ENCODE measurements at regions not wholly inside any gene's neighbourhood (a gene's known extent, or its start where the extent isn't known, plus 50 kb on each side); places are given as distances from the start of the nearest gene placed in this dataset.

DNA sequence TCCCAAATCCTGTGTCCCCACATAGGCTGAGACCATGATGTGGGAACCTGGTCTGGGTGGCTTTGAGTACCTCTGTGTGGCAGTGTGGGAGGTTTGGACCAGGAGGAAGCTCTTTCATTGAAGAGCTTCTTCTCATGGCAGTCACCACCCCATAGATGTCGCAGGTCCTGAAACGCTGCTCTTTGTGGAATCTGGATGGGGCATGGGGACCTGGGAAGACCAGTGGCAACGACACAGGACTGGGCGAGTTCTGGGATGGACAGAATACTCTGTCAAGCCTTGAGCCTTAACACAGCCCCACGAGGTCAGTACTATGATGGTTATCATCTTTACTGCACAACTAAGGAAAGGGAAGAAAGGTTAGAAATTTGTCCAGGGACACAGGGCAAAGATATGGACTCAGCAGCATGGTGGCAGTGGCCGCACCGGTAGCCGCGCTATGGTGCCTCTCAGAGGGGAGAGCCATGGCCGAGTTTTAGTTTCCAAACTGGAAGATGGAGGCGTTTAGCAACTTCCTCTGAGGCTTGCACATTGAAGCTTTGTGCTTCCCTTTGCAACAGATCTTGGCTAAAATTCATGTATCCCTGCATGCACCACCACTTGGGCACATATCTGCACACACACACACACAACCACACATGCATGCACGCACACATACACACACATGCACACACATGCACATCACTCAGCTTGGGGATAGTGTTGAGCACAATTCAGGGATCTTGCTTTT lies 117.7 kb upstream of the C1orf174 start:
- H3K4me1 Mint-ChIP-seq: peaks cover 0 to 12% (median 10%) of the 10 kb centered on the region in 3 donors

DNA sequence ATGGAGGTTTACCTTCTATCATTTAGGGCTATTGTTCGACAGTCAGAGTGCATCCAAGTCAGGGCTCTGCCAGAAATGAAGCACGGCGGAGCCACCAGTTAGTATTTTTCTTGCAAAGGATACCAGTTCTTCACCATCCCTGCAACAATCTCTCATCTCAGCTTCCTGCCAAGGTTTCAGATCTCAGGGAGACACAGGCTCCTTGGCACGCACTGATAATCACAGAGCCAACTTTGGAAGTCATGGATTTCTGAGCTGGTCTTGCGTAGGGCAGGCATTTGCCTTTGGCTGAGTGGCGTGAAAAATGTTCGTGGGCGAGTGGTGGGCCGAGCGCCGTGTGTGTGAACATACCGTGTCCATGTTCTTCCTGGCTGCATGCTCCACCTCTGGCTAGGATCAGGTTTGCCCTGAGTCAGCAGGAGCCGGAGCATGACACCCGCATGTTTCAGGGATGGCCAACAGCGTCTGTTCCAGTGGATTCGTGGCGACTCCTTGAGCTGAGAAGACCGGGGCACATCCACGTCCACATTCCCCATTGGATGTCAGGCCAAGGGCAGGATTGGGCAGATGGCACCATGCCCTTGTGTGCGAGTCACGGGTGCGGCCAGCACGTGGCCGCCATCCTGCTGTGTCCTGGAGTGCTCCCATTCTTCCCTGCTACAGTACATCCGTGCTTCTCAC lies 118.5 kb upstream of the C1orf174 start:
- Mint-ChIP-seq H3K27me3 (peaks cover 3% of the 10 kb centered on the region), H3K36me3 (no peaks in the 10 kb centered on the region), H3K4me3 (no peak overlapping the region), H3K4me1 (peaks cover 0 to 9% (median 8%) of the 10 kb centered on the region in 3 donors), H3K9me3 (no peaks in the 10 kb centered on the region), H3K27ac (peak overlapping the region in 1 of 3 donors; percentile 65)

More for the DNA sequence above, 117.7 kb upstream of the C1orf174 start:
- peaks cover 5% of the 10 kb centered on the region for H3K27me3 Mint-ChIP-seq
- H3K27ac Mint-ChIP-seq: peak overlapping the region in 1 of 3 donors; percentile 65
- H3K4me3 Mint-ChIP-seq: no peak overlapping the region
- no peaks in the 10 kb centered on the region for H3K9me3 Mint-ChIP-seq
- H3K36me3 Mint-ChIP-seq: no peaks in the 10 kb centered on the region

DNA sequence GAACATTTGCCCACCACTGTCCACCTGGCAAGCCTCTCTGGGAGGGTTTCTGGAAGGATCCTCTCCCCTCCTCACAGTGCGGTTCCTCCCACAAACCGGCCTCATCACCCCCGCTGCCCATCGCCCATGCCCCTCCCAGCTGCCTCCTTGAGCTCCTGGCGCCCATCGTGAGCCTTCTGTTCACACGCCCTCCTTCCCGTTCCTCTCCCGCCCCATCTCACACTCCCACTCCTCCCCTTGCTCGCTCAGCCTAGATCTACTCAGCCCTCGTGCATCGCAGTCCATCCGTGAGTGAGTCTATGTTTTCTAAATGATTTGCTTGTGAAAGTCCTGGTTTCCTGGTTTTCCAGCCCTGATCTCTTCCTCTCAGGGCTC lies 119.1 kb upstream of the C1orf174 start:
- Mint-ChIP-seq H3K9me3 (no peaks in the 10 kb centered on the region), H3K36me3 (no peaks in the 10 kb centered on the region), H3K4me1 (peaks cover 0 to 8% (median 6%) of the 10 kb centered on the region in 3 donors), H3K27ac (peak overlapping the region in 1 of 3 donors; percentile 27), H3K27me3 (peaks cover 3% of the 10 kb centered on the region), H3K4me3 (no peak overlapping the region)

DNA sequence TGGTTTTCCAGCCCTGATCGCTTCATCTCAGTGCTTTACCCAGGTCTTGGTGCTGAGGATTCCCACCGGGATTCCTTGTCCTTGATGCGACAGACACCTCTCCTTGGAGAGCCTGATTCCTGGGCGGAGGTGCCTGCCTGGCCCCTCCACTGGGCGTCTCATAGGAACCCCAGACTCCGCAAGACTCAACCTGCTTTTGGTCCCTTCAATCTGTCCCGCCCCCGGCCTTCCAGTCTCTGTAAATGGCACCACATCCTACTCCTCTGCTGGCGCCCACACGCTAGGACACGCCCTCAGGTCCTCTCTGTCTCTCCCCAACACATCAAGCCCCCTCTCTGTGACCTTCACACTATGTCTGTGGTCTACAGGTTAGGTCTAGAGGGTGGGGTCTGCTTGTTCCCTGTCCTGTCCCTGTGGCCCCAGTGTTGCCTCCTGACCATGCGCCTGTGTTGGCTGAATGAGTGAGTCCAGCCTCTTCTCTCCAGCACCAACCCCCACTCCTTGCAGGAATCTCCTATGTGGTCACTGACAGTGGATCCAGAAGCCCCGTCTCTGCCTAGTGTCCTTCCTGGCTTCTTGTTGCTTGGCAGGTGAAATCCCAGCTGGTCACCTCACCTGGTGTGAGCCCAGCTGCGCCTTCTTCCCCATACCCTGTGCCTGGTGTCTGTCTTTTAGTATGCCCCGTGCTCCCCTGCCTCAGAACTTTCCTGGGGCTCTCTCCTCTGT lies 119.7 kb upstream of the C1orf174 start:
- Mint-ChIP-seq H3K27ac (peak overlapping the region in 1 of 3 donors; percentile 27), H3K4me1 (peaks cover 2 to 8% (median 6%) of the 10 kb centered on the region in 3 donors), H3K27me3 (peaks cover 7% of the 10 kb centered on the region), H3K4me3 (peak overlapping the region in 1 of 4 donors; percentile 32), H3K36me3 (peaks cover 1% of the 10 kb centered on the region), H3K9me3 (peaks cover 0 to 2% (median 0%) of the 10 kb centered on the region in 3 donors)

DNA sequence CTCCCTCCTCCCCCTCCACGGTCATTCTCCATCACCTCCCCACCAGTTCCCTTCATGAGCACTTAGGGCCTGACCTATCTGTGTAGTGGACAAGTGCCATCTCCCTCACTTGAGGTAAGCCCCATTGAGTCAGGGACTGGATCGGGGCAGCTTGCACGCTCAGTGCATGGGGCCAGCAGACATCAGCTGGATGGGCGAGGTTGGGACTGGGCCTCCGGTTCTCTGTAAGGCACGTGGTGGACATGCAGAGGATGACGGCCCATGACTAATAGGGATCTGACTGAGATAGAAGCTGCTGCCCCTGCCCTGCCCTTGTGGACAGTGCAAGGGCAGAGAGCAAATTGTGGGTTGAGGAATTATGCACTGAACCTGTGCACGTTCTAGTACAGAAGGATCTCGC lies 120.4 kb upstream of the C1orf174 start:
- H3K9me3 Mint-ChIP-seq: peaks cover 0 to 2% (median 0%) of the 10 kb centered on the region in 3 donors
- H3K27ac Mint-ChIP-seq: no peak overlapping the region
- no peak overlapping the region for H3K4me3 Mint-ChIP-seq
- peaks cover 7% of the 10 kb centered on the region for H3K27me3 Mint-ChIP-seq
- H3K36me3 Mint-ChIP-seq: peaks cover 1% of the 10 kb centered on the region
- peaks cover 4 to 8% (median 7%) of the 10 kb centered on the region in 3 donors for H3K4me1 Mint-ChIP-seq

DNA sequence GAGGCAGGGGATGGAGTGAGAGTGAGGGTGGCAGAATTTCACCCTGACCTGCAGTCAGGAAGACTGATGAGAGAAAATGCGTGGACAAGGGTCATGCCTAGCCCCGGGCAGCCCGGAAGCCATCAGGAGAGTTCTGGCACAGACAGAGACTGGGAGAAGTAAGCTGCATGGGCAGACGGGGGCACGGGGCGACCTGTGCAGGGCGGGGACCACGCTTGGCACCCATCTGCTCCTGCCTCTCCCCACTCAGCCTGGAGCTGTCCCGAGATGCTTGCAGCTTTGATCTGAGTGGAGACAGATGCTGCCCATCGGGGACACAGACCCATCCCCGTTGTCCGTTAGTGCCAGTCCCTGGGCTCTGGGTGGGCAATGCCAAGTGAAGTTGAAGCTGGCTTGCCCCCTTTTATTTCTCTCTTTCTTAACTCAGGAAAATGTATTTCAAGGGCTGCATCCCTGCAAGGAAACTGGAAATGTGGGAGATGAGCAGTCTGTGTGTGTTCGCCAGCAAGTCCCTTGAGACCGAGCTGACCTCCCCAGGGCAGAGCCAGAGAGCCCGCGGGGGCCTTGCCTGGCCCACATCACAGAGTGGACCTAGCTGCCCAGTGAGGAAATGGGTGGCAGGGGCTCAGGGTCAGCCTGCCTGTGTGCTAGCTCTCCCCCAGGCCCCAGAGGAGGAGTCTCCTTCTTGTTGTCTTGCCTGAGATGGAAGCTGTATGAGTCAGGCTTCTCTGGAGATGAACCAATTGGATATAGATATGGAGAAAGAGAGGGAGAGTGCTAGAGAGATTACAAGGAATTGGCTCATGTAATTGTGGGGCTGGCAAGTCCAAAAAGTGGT lies 121.3 kb upstream of the C1orf174 start:
- Mint-ChIP-seq H3K9me3 (peaks cover 0 to 2% (median 0%) of the 10 kb centered on the region in 3 donors), H3K36me3 (peaks cover 1% of the 10 kb centered on the region), H3K4me1 (peaks cover 4 to 6% (median 5%) of the 10 kb centered on the region in 3 donors), H3K27me3 (peaks cover 8% of the 10 kb centered on the region), H3K4me3 (no peak overlapping the region), H3K27ac (no peak overlapping the region)

DNA sequence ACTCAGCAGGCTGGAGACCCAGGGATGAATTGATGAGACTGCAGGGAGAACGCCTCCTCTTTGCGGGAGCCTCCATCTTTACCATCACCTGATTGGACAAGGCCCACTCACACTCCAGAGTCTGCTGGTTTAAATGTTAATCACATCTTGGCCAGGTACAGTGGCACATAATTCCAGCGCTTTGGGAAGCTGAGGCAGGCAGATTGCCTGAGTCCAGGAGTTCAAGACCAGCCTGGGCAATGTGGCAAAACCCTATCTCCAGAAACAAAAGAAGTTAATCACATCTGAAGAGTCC lies 121.8 kb upstream of the C1orf174 start:
- H3K27ac Mint-ChIP-seq: no peak overlapping the region

DNA sequence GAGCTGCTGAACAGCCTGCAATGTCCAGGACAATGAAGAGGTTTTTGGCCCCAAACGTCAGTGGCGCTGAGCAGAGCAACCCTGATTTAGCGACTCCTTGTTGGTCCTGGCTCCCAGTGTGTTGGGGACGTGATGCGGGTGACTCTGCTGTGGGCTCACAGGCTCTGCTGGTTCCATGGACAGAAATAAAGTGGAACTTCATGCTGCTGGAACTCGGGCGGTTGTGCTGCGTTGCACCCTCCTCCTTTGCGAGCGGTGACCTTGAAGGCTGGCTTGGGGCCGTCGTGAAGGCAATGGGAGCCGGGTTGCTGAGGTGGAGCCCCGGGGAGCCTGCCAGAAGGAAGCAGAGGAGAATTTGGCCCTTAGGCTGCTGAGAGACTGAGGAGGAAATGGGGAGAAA lies 122.6 kb upstream of the C1orf174 start:
- Mint-ChIP-seq H3K9me3 (peaks cover 0 to 2% (median 0%) of the 10 kb centered on the region in 3 donors), H3K27ac (no peak overlapping the region), H3K27me3 (peaks cover 8% of the 10 kb centered on the region), H3K36me3 (peaks cover 1% of the 10 kb centered on the region), H3K4me1 (peaks cover 9 to 13% (median 12%) of the 10 kb centered on the region in 3 donors), H3K4me3 (no peak overlapping the region)

More for the DNA sequence above, 121.8 kb upstream of the C1orf174 start:
- peaks cover 8% of the 10 kb centered on the region for H3K27me3 Mint-ChIP-seq
- peaks cover 1% of the 10 kb centered on the region for H3K36me3 Mint-ChIP-seq
- peaks cover 3 to 5% (median 5%) of the 10 kb centered on the region in 3 donors for H3K4me1 Mint-ChIP-seq
- no peak overlapping the region for H3K4me3 Mint-ChIP-seq
- H3K9me3 Mint-ChIP-seq: peaks cover 0 to 2% (median 0%) of the 10 kb centered on the region in 3 donors

DNA sequence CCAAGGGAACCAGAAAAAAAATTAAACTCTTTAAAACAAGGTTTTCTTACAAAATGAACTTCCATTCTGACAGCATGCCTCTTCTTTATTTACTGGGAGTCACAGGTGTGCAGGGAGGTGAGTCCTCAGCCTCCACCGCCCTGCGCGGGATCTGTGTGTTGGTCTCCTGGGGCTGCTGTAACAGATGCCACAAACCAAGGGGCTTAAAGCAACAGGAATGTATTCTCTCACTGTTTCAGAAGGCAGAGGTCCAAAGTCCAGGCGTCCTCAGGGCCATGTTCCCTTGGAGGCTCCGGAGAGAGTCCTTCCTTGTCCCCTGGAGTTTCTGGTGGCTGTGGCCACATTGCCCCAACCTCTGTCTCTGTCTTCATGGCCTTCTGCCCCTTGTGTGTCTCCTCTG lies 123.6 kb upstream of the C1orf174 start:
- peaks cover 16 to 19% (median 16%) of the 10 kb centered on the region in 3 donors for H3K4me1 Mint-ChIP-seq
- H3K36me3 Mint-ChIP-seq: peaks cover 1% of the 10 kb centered on the region
- no peak overlapping the region for H3K27ac Mint-ChIP-seq

DNA sequence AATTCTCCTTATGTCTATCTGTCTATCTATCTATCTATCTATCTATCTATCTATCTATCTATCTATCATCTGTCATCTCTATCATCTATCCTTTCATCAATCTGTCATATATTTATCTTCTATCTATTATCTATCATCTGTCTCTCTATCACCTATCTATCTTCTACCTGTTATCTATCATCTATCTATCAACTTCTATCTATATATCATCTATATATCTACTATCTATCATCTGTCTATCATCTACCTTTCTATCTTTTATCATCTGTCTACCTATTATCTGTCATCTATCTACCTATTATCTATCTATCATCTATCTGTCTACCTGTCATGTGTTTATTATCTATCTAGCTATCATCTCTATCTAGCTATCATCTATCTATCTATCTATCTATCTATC lies 124.7 kb upstream of the C1orf174 start:
- H3K4me1 Mint-ChIP-seq: peaks cover 22 to 25% (median 25%) of the 10 kb centered on the region in 3 donors
- H3K27ac Mint-ChIP-seq: peak overlapping the region in 1 of 3 donors; percentile 4
- H3K9me3 Mint-ChIP-seq: peaks cover 0 to 2% (median 0%) of the 10 kb centered on the region in 3 donors
- H3K4me3 Mint-ChIP-seq: no peak overlapping the region
- H3K36me3 Mint-ChIP-seq: peaks cover 2% of the 10 kb centered on the region
- H3K27me3 Mint-ChIP-seq: peaks cover 8% of the 10 kb centered on the region

More for the DNA sequence above, 123.6 kb upstream of the C1orf174 start:
- Mint-ChIP-seq H3K4me3 (no peak overlapping the region), H3K27me3 (peaks cover 8% of the 10 kb centered on the region), H3K9me3 (peaks cover 0 to 2% (median 0%) of the 10 kb centered on the region in 3 donors)

DNA sequence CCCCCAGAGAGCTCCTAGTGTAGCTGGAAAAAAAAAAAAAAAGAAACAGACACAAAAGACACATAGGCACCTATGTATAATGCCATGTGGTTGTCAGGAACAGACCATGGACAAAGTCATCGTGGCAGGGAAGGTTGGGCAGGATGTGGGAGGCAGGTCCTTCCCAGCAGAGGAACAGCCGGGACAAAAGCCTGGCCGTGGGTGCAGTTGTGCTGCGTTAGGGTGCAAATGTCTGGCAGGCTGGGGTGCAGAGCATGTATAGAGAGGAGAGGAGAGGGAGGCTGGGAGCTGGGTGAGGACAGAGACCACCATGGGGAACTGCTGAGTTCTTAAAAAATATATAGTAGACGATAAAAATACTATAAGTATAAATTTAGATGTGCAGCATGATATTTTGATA lies 125.7 kb upstream of the C1orf174 start:
- peak overlapping the region in 1 of 4 donors; percentile 43 for H3K4me3 Mint-ChIP-seq
- H3K27me3 Mint-ChIP-seq: peaks cover 8% of the 10 kb centered on the region
- peak overlapping the region in 1 of 3 donors; percentile 74 for H3K27ac Mint-ChIP-seq
- peaks cover 22 to 29% (median 29%) of the 10 kb centered on the region in 3 donors for H3K4me1 Mint-ChIP-seq
- peaks cover 6% of the 10 kb centered on the region for H3K36me3 Mint-ChIP-seq
- peaks cover 0 to 2% (median 0%) of the 10 kb centered on the region in 3 donors for H3K9me3 Mint-ChIP-seq

DNA sequence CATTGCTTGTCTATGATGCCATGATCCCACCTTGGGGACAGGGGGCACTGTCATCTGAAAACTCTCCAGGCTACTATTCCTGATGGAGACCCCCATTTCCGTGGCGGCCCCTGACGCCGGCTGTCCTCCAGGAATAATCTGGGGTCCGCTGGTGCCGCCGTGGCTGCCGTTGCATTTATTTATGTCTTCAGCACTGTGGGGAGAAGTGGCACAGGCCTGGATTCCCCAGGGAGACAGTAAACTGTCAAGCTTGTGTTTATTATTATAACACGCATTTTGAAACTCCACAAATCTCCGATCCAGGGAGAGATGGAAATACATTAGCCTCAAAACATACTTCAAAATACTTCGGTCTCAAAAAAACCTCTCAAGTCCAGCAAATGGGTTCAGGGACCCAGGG lies 126.9 kb upstream of the C1orf174 start:
- peaks cover 6% of the 10 kb centered on the region for H3K36me3 Mint-ChIP-seq
- H3K27ac Mint-ChIP-seq: peak overlapping the region; percentile 79 to 97 (median 91)
- peaks cover 0 to 2% (median 0%) of the 10 kb centered on the region in 3 donors for H3K9me3 Mint-ChIP-seq
- peak overlapping the region; percentile 72 to 91 (median 86) for H3K4me3 Mint-ChIP-seq
- H3K4me1 Mint-ChIP-seq: peaks cover 22 to 29% (median 29%) of the 10 kb centered on the region in 3 donors
- peaks cover 7% of the 10 kb centered on the region for H3K27me3 Mint-ChIP-seq

DNA sequence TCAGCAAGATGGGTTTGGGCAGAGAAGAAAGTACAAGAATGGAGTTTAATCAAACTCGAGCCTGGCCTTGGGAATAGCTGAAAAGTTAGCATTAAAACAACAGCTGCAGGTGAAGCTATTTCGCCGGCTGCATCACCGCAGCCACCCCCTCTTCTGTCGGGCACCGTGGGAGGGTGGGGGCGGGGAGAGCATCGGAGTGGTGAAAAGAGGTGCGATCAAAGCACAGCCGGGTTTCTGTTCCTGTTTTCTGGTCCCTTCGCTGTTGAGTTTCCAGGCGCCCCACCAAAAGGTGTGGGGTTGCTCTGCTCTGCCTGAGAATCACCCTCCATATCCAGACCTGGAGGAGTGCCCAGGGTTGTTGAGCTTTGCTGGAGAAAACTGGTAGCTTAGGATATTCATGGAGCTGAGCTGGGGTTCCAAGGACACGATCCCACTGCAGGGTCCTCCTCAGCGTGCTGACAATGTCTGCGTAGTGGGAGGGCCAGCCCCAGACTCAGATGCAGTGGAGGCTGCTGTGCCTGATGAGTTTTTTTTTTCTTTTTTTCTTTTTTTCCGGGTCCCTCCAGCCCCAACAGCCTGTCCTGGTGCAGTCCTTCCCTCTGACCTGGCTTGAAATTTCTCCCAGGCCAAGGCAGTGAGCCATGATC lies 127.5 kb upstream of the C1orf174 start:
- Mint-ChIP-seq H3K4me3 (peak overlapping the region; percentile 72 to 91 (median 86)), H3K27ac (peak overlapping the region; percentile 79 to 97 (median 91)), H3K27me3 (peaks cover 5% of the 10 kb centered on the region), H3K9me3 (peaks cover 0 to 2% (median 0%) of the 10 kb centered on the region in 3 donors), H3K4me1 (peaks cover 22 to 29% (median 29%) of the 10 kb centered on the region in 3 donors), H3K36me3 (peaks cover 6% of the 10 kb centered on the region)

DNA sequence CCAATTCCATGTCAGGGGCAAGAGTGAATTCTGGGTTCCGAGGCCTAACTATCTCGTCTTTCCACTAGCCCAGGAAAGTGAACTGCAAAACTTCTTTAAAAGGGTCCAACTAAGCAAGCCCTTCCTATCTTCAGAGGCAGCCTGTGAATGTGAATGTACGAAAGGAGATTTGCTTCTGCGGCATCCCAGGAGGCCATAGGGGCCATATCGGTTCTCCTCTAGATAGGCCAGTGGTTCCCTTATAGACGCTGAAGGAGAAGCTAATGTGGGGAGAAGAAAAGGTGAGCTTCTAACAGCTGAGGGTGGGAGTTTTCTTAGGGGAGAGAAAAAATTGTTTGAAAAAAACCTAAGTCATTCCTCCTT lies 128.0 kb upstream of the C1orf174 start:
- H3K9me3 Mint-ChIP-seq: peaks cover 0 to 2% (median 0%) of the 10 kb centered on the region in 3 donors
- peak overlapping the region in 2 of 4 donors; percentile 88 to 91 for H3K4me3 Mint-ChIP-seq
- H3K27ac Mint-ChIP-seq: peak overlapping the region; percentile 79 to 97 (median 91)
- H3K4me1 Mint-ChIP-seq: peaks cover 22 to 29% (median 29%) of the 10 kb centered on the region in 3 donors
- peaks cover 6% of the 10 kb centered on the region for H3K36me3 Mint-ChIP-seq
- peaks cover 9% of the 10 kb centered on the region for H3K27me3 Mint-ChIP-seq
